GM18867 (cell line): ENCODE measurements at regions not wholly inside any gene's neighbourhood (a gene's known extent, or its start where the extent isn't known, plus 50 kb on each side); places are given as distances from the start of the nearest gene placed in this dataset.
"Not testable (repeated sequence)": the region's sequence is repeated elsewhere in the genome, so short reads cannot be mapped to it uniquely, and the experiment has no call there.

ENCODE experiments used
- ATAC-seq: cut with Tn5 transposase; IDR thresholded peaks from one replicate; pipeline ENCODE4 v1.9.1; 2021; ENCODE audit warnings: mild to moderate bottlenecking, moderate library complexity; ENCODE audit not compliant: unreplicated experiment

GRCh38 chr14:52202151-52202550, 65.3 kb upstream of the PTGDR start:
- ATAC-seq: no peak

- no peak for ATAC-seq
Measured at GRCh38 chr14:52190337-52190931, 77.1 kb upstream of the PTGDR start.

GRCh38 chr14:52189325-52189724, 78.2 kb upstream of the PTGDR start:
- no peak for ATAC-seq

GRCh38 chr14:52188381-52188780, 79.1 kb upstream of the PTGDR start:
- ATAC-seq: no peak

GRCh38 chr14:52185178-52185577, 82.3 kb upstream of the PTGDR start:
- ATAC-seq: no peak

GRCh38 chr14:52182853-52183252, 84.6 kb upstream of the PTGDR start:
- no peak for ATAC-seq

- ATAC-seq: no peak
Measured at GRCh38 chr14:52179141-52179790, 88.2 kb upstream of the PTGDR start.

- peak; percentile 94 for ATAC-seq
Measured at GRCh38 chr14:52175982-52176502, 91.5 kb upstream of the PTGDR start.

GRCh38 chr14:52171932-52172331, 95.6 kb upstream of the PTGDR start:
- not testable (repeated sequence) for ATAC-seq

GRCh38 chr14:52166822-52167221, 98.0 kb upstream of the NID2 start:
- no peak for ATAC-seq

GRCh38 chr14:52155651-52156213, 86.9 kb upstream of the NID2 start:
- no peak for ATAC-seq

- no peak for ATAC-seq
Measured at GRCh38 chr14:52154992-52155650, 86.3 kb upstream of the NID2 start.

- ATAC-seq: no peak
Measured at GRCh38 chr14:52153939-52154338, 85.1 kb upstream of the NID2 start.

- no peak for ATAC-seq
Measured at GRCh38 chr14:52150162-52150561, 81.3 kb upstream of the NID2 start.

GRCh38 chr14:52148371-52148770, 79.5 kb upstream of the NID2 start:
- no peak for ATAC-seq

- ATAC-seq: no peak
Measured at GRCh38 chr14:52146504-52146903, 77.6 kb upstream of the NID2 start.

GRCh38 chr14:52144099-52144498, 75.2 kb upstream of the NID2 start:
- ATAC-seq: not testable (repeated sequence)

- no peak for ATAC-seq
Measured at GRCh38 chr14:52142504-52142903, 73.6 kb upstream of the NID2 start.

- ATAC-seq: no peak
Measured at GRCh38 chr14:52131640-52132320, 62.9 kb upstream of the NID2 start.

GRCh38 chr14:52129721-52130120, 60.9 kb upstream of the NID2 start:
- ATAC-seq: no peak

GRCh38 chr14:52125885-52126284, 57.0 kb upstream of the NID2 start:
- ATAC-seq: peak; percentile 73
